Kidney (tissue), 13 donors: ENCODE measurements at regions not wholly inside any gene's neighbourhood (a gene's known extent, or its start where the extent isn't known, plus 50 kb on each side); places are given as distances from the start of the nearest gene placed in this dataset.

Experiments used
- DNase-seq, 5 donors: peaks; one replicate each; pipeline ENCODE4 v3.0.0-alpha.2; 2013 to 2020
- FAIRE-seq: peaks from 2 replicates; lab custom pipeline; 2012; peaks lifted over from hg19 to GRCh38; lab: Jason Lieb, UNC
- H3K27ac ChIP-seq, 2 donors: one replicate each; pipeline ENCODE4 v1.7.0; 2013; ENCODE audit warnings: low read depth in 2 of 2, low read length in 2 of 2, inconsistent platforms in 1 of 2
- H3K27me3 ChIP-seq: one replicate; pipeline ENCODE4 v1.7.1; 2013; ENCODE audit warnings: low read length, inconsistent platforms; ENCODE audit not compliant: control insufficient read depth, insufficient read depth
- H3K36me3 ChIP-seq, 3 donors: one replicate each; pipeline versions ENCODE4 v1.7.0 to v1.7.1; 2013; ENCODE audit warnings: low read length in 3 of 3, control low read depth in 1 of 3, inconsistent platforms in 1 of 3; ENCODE audit not compliant: insufficient read depth in 3 of 3, control insufficient read depth in 2 of 3
- H3K4me1 ChIP-seq, 3 donors: one replicate each; pipeline versions ENCODE4 v1.7.0 to v1.7.1; 2013; ENCODE audit warnings: low read length in 3 of 3, inconsistent platforms in 1 of 3, low read depth in 1 of 3; ENCODE audit not compliant: control insufficient read depth in 2 of 3, insufficient read depth in 2 of 3
- H3K4me3 ChIP-seq, 3 donors: one replicate each; pipeline versions ENCODE4 v1.7.0 to v1.8.1; 2013; ENCODE audit warnings: low read length in 3 of 3, control low read depth in 1 of 3, inconsistent platforms in 1 of 3
- H3K9ac ChIP-seq, 3 donors: one replicate each; pipeline versions ENCODE4 v1.7.0 to v1.7.1; 2013; ENCODE audit warnings: low read length in 3 of 3, control low read depth in 1 of 3, inconsistent platforms in 1 of 3
- H3K9me3 ChIP-seq, 3 donors: one replicate each; pipeline versions ENCODE4 v1.7.0 to v1.7.1; 2013; ENCODE audit warnings: low read length in 3 of 3, control low read depth in 1 of 3, inconsistent platforms in 1 of 3; ENCODE audit not compliant: control insufficient read depth in 2 of 3, insufficient read depth in 1 of 3
- intact Hi-C: fragments of 100-400 bp; cut with DNase I; formaldehyde crosslinking; loops from one replicate; pipeline ENCODE4 v1.11.1; 2022
- TF ChIP-seq, protein P1 (sequence below): IDR thresholded peaks from 3 replicates; pipeline ENCODE4 v1.5.1; 2012; ENCODE audit warnings: mild to moderate bottlenecking, moderate library complexity, borderline replicate concordance; ENCODE audit not compliant: insufficient read depth; ENCODE audit errors: extremely low read depth
- donor health status: control.
- donor health status: control.
- donor health status: control.
- donor health status: control.
- donor health status: control.
- donor health status: DM: yes; HTN: yes; CAD: no.
- donor health status: Normal renal cell carcinoma (clear cell type).

DNA sequence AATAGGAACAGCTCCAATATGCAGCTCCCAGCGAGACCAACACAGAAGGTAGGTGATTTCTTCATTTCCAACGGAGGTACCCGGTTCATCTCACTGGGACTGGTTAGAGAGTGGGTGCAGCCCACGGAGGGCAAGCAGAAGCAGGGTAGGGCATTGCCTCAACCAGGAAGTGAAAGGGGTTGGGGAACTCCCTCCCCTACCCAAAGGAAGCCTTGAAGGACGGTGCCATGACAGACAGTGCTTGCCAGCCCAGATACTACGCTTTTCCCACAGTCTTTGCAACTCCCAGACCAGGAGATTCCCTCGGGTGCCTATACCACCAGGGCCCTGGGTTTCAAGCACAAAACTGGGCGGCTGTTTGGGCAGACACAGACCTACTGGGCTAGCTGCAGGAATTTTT, 576.9 kb upstream of the NECTIN3 start:
- Histone ChIP-seq H3K36me3 (no peaks in the 10 kb centered on the region), H3K4me1 (no peaks in the 10 kb centered on the region), H3K27me3 (no peaks in the 10 kb centered on the region), H3K9ac (no peak overlapping the region), H3K27ac (no peak overlapping the region), H3K4me3 (no peak overlapping the region), H3K9me3 (no peaks in the 10 kb centered on the region)
- intact Hi-C loops = no loop called here
- FAIRE-seq (no peak), DNase-seq (no peak)
- TF ChIP-seq, protein P1, sequence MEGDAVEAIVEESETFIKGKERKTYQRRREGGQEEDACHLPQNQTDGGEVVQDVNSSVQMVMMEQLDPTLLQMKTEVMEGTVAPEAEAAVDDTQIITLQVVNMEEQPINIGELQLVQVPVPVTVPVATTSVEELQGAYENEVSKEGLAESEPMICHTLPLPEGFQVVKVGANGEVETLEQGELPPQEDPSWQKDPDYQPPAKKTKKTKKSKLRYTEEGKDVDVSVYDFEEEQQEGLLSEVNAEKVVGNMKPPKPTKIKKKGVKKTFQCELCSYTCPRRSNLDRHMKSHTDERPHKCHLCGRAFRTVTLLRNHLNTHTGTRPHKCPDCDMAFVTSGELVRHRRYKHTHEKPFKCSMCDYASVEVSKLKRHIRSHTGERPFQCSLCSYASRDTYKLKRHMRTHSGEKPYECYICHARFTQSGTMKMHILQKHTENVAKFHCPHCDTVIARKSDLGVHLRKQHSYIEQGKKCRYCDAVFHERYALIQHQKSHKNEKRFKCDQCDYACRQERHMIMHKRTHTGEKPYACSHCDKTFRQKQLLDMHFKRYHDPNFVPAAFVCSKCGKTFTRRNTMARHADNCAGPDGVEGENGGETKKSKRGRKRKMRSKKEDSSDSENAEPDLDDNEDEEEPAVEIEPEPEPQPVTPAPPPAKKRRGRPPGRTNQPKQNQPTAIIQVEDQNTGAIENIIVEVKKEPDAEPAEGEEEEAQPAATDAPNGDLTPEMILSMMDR = no peak

DNA sequence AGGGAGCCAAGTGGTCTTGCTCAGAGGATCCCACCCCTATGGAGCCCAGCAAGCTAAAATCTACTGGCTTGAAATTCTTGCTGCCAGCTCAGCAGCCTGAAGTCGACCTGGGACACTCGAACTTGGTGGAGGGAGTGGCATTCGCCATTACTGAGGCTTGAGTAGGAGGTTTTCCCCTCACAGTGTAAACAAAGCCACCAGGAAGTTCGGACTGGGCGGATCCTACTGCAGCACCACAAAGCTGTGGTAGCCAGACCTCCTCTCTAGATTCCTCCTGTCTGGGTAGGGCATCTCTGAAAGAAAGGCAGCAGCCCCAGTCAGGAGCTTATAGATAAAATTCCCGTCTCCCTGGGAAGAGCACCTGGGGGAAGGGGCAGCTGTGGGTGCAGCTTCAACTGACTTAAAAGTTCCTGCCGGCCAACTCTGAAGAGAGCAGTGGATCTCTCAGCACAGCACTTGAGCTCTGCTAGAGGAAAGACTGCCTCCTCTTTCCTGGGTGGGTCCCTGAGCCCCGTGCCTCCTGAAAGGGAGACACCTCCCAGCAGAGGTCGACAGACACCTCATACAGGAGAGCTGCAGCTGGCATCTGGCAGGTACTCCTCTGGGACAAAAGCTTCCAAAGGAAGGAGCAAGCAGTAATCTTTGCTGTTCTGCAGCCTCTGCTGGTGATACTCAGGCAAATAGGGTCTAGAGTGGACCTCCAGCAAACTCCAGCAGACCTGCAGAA, 576.3 kb upstream of the NECTIN3 start:
- no peak for DNase-seq

DNA sequence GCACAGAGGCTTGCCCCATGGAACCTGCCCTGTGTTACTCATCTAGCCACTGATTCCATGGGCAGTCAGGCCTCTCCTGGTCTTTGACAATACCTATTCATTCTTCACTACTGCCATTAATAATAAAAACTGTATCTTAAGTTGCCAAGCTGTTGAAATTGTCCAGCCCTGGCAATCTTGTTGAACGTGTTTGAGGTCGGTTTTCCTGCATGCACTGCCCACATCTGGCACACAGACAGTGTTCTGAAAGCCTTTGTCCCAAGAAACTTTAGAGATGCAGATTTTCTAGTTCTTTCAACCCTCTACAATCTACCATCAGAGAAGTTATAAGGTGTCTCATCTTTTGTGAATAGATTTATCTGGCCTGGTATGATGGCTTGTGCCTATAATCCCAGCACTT, 567.2 kb upstream of the NECTIN3 start:
- Histone ChIP-seq H3K9ac (no peak overlapping the region), H3K36me3 (no peaks in the 10 kb centered on the region), H3K9me3 (no peaks in the 10 kb centered on the region), H3K27me3 (no peaks in the 10 kb centered on the region), H3K4me1 (no peaks in the 10 kb centered on the region), H3K4me3 (no peak overlapping the region), H3K27ac (no peak overlapping the region)
- intact Hi-C loops = no loop called here
- TF ChIP-seq, protein P1 = no peak
- DNase-seq (no peak), FAIRE-seq (no peak)

More for the DNA sequence above, 576.3 kb upstream of the NECTIN3 start:
- intact Hi-C loops = no loop called here
- Histone ChIP-seq H3K4me1 (no peaks in the 10 kb centered on the region), H3K9me3 (no peaks in the 10 kb centered on the region), H3K27me3 (no peaks in the 10 kb centered on the region), H3K9ac (no peak overlapping the region), H3K27ac (no peak overlapping the region), H3K4me3 (no peak overlapping the region), H3K36me3 (no peaks in the 10 kb centered on the region)
- FAIRE-seq = no peak
- TF ChIP-seq, protein P1 = no peak
